Liver (tissue), 3 donors: ENCODE measurements at regions not wholly inside any gene's neighbourhood (a gene's known extent, or its start where the extent isn't known, plus 50 kb on each side); places are given as distances from the start of the nearest gene placed in this dataset.

Experiments
- JUND ChIP-seq, 2 donors: IDR thresholded peaks; 2 replicates each; pipeline ENCODE4 v1.6.1; 2016; ENCODE audit warnings: antibody characterized with exemption in 2 of 2
- RXRA ChIP-seq, 2 donors: IDR thresholded peaks; 2 replicates each; pipeline ENCODE4 v1.6.1; 2017 to 2018; ENCODE audit warnings: antibody characterized with exemption in 2 of 2, mild to moderate bottlenecking in 1 of 2
- YY1 ChIP-seq: IDR thresholded peaks from 2 replicates; pipeline ENCODE4 v1.6.1; 2016; ENCODE audit warnings: antibody characterized with exemption, mild to moderate bottlenecking
- TF ChIP-seq, protein P1 (sequence below): IDR thresholded peaks from 2 replicates; pipeline ENCODE4 v1.6.1; 2016; ENCODE audit warnings: antibody characterized with exemption
- TF ChIP-seq, protein P2 (sequence below): IDR thresholded peaks from 2 replicates; pipeline ENCODE4 v1.6.1; 2016; ENCODE audit warnings: antibody characterized with exemption, mild to moderate bottlenecking
- TF ChIP-seq, protein P3 (sequence below): fragments of 150-350 bp; IDR thresholded peaks from 2 replicates; pipeline ENCODE4 v1.5.1; 2017; ENCODE audit warnings: improper control_type of control experiment, low read depth, low read length; ENCODE audit not compliant: missing input control
- donor health status: healthy.
- donor health status: healthy.

DNA sequence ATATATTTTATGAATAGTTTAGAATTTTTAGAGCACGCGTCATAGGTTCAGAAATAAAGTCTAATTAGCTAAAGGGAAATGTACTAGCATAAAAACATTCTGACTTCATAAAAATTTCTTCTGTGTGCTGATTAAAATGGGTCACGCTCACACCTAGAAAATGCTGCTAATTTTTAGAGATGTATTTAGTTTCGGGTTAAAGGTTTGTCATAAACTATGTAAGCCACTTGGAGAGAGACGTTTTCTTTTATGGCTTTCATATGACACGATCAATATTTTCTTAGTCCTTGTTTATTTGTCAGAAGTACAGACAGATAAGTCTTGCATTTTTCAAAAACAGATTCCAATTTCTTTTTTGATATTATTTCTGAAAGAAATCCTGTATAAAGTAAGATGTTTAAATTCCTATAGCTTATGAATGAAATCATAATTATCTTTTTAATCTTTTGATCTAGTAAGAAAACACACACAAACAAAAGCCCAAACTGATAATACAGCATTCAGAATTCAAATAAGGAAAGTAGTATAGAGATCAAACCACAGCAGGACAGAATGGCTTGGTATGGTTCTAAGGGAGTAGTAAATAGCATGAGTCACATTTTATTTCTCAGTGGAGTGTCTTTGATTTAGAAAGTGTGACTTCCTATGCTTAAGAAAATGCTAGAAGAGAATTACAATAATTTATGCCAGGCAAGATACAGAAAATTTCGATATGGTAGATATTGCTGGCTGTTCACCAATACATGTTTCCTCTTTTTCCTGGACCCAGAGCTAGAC, 236.6 kb downstream of the GPD2 start:
- TF ChIP-seq, protein P1, sequence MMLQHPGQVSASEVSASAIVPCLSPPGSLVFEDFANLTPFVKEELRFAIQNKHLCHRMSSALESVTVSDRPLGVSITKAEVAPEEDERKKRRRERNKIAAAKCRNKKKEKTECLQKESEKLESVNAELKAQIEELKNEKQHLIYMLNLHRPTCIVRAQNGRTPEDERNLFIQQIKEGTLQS, result no peak
- TF ChIP-seq, protein P2, sequence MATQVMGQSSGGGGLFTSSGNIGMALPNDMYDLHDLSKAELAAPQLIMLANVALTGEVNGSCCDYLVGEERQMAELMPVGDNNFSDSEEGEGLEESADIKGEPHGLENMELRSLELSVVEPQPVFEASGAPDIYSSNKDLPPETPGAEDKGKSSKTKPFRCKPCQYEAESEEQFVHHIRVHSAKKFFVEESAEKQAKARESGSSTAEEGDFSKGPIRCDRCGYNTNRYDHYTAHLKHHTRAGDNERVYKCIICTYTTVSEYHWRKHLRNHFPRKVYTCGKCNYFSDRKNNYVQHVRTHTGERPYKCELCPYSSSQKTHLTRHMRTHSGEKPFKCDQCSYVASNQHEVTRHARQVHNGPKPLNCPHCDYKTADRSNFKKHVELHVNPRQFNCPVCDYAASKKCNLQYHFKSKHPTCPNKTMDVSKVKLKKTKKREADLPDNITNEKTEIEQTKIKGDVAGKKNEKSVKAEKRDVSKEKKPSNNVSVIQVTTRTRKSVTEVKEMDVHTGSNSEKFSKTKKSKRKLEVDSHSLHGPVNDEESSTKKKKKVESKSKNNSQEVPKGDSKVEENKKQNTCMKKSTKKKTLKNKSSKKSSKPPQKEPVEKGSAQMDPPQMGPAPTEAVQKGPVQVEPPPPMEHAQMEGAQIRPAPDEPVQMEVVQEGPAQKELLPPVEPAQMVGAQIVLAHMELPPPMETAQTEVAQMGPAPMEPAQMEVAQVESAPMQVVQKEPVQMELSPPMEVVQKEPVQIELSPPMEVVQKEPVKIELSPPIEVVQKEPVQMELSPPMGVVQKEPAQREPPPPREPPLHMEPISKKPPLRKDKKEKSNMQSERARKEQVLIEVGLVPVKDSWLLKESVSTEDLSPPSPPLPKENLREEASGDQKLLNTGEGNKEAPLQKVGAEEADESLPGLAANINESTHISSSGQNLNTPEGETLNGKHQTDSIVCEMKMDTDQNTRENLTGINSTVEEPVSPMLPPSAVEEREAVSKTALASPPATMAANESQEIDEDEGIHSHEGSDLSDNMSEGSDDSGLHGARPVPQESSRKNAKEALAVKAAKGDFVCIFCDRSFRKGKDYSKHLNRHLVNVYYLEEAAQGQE, result no peak
- TF ChIP-seq, protein P3, sequence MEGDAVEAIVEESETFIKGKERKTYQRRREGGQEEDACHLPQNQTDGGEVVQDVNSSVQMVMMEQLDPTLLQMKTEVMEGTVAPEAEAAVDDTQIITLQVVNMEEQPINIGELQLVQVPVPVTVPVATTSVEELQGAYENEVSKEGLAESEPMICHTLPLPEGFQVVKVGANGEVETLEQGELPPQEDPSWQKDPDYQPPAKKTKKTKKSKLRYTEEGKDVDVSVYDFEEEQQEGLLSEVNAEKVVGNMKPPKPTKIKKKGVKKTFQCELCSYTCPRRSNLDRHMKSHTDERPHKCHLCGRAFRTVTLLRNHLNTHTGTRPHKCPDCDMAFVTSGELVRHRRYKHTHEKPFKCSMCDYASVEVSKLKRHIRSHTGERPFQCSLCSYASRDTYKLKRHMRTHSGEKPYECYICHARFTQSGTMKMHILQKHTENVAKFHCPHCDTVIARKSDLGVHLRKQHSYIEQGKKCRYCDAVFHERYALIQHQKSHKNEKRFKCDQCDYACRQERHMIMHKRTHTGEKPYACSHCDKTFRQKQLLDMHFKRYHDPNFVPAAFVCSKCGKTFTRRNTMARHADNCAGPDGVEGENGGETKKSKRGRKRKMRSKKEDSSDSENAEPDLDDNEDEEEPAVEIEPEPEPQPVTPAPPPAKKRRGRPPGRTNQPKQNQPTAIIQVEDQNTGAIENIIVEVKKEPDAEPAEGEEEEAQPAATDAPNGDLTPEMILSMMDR, result no peak
- TF ChIP-seq RXRA (IDR thresholded peaks at IDR 0.05), result no peak
- TF ChIP-seq YY1, result no peak
- no peak for TF ChIP-seq JUND (IDR thresholded peaks at IDR 0.05)
